MM.1S (cell line): ENCODE measurements at regions not wholly inside any gene's neighbourhood (a gene's known extent, or its start where the extent isn't known, plus 50 kb on each side); places are given as distances from the start of the nearest gene placed in this dataset.
"Not testable (repeated sequence)": the region's sequence is repeated elsewhere in the genome, so short reads cannot be mapped to it uniquely, and the experiment has no call there.

Experiments
- DNase-seq: peaks from one replicate; pipeline ENCODE4 v3.0.0-alpha.2; 2015
- H2AFZ ChIP-seq: fragments of 300-600 bp; sonication (generic); 2 replicates; pipeline ENCODE4 v1.6.0; 2016; ENCODE audit warnings: antibody characterized with exemption, low read length
- H3F3A ChIP-seq: fragments of 300-600 bp; sonication (generic); 2 replicates; pipeline ENCODE4 v1.6.1; 2016; ENCODE audit warnings: mild to moderate bottlenecking, antibody characterized with exemption, low read length, moderate library complexity, mixed read lengths; ENCODE audit not compliant: insufficient read depth
- H3K27ac ChIP-seq: fragments of 300-600 bp; sonication (generic); 2 replicates; pipeline ENCODE4 v1.5.1; 2016; ENCODE audit warnings: mild to moderate bottlenecking, low read length
- H3K27me3 ChIP-seq: fragments of 300-600 bp; sonication (generic); replicated peaks from 2 replicates; pipeline ENCODE4 v1.6.0; 2016; ENCODE audit warnings: low read length; ENCODE audit not compliant: insufficient read depth
- H3K36me3 ChIP-seq: fragments of 300-600 bp; sonication (generic); replicated peaks from 2 replicates; pipeline ENCODE4 v1.6.1; 2016; ENCODE audit warnings: mild to moderate bottlenecking, low read length, mixed read lengths; ENCODE audit not compliant: insufficient read depth
- H3K4me1 ChIP-seq: fragments of 300-600 bp; sonication (generic); 2 replicates; pipeline ENCODE4 v1.6.1; 2016; ENCODE audit warnings: low read length, mixed read lengths
- H3K4me2 ChIP-seq: fragments of 300-600 bp; sonication (generic); 2 replicates; pipeline ENCODE4 v1.6.0; 2016; ENCODE audit warnings: low read depth, low read length
- H3K4me3 ChIP-seq: fragments of 300-600 bp; sonication (generic); 2 replicates; pipeline ENCODE4 v1.5.1; 2016; ENCODE audit warnings: low read length, mixed read lengths
- H3K79me2 ChIP-seq: fragments of 300-600 bp; sonication (generic); 2 replicates; pipeline ENCODE4 v1.6.1; 2016; ENCODE audit warnings: mixed run types, low read length, mixed read lengths
- H3K9ac ChIP-seq: fragments of 300-600 bp; sonication (generic); 2 replicates; pipeline ENCODE4 v1.6.1; 2016; ENCODE audit warnings: low read length, mixed read lengths
- H3K9me2 ChIP-seq: fragments of 300-600 bp; sonication (generic); replicated peaks from 2 replicates; pipeline ENCODE4 v1.6.1; 2016; ENCODE audit warnings: mild to moderate bottlenecking, low read length, mixed read lengths; ENCODE audit not compliant: insufficient read depth
- H3K9me3 ChIP-seq: fragments of 300-600 bp; sonication (generic); replicated peaks from 2 replicates; pipeline ENCODE4 v1.6.1; 2016; ENCODE audit warnings: mild to moderate bottlenecking, low read length, mixed read lengths; ENCODE audit not compliant: insufficient read depth
- H4K20me1 ChIP-seq: fragments of 300-600 bp; sonication (generic); 2 replicates; pipeline ENCODE4 v1.6.1; 2016; ENCODE audit warnings: mild to moderate bottlenecking, low read length, moderate library complexity, mixed read lengths; ENCODE audit not compliant: insufficient read depth
- EZH2 ChIP-seq: fragments of 300-600 bp; sonication (generic); optimal IDR thresholded peaks from 2 replicates; pipeline ENCODE3; 2017; ENCODE audit warnings: low read depth, mild to moderate bottlenecking, antibody characterized with exemption, low read length, mixed read lengths
- EZH2phosphoT487 ChIP-seq: fragments of 300-600 bp; sonication (generic); IDR thresholded peaks from 2 replicates; pipeline ENCODE4 v1.6.1; 2018; ENCODE audit warnings: antibody characterized with exemption, low read length
- TF ChIP-seq, protein P1 (sequence below): fragments of 300-600 bp; sonication (generic); IDR thresholded peaks from 2 replicates; pipeline ENCODE4 v1.5.1; 2016; ENCODE audit warnings: antibody characterized with exemption, low read length, mixed read lengths

DNA sequence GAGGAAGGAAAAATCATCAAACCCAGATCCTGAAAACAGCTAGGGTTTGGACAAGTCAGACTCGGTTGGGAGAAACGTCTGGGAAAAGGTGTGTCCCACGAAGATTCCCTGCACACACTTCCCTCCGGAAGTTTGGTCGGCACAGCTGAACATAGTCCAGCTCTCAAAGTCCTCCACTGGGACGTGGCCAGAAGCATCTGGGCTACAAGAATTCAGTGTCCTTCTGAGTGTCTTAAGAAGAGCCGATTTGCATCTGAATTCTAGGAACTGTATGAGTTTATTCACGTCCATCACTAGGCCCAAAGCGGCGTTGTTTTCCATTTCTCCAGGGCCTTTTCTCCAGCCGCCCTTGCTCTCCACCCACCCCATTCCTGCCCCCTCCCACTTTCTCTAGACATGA, 109.1 kb downstream of the C17orf67 start:
- Histone ChIP-seq H4K20me1 (no peaks in the 10 kb centered on the region), H3F3A (no peaks in the 10 kb centered on the region), H3K27ac (no peak overlapping the region), H3K4me1 (no peaks in the 10 kb centered on the region), H3K9me2 (no peaks in the 10 kb centered on the region), H3K4me2 (no peak overlapping the region), H3K27me3 (no peaks in the 10 kb centered on the region), H3K9ac (no peak overlapping the region), H3K9me3 (no peaks in the 10 kb centered on the region), H2AFZ (no peak overlapping the region), H3K4me3 (no peak overlapping the region), H3K79me2 (no peaks in the 10 kb centered on the region), H3K36me3 (no peaks in the 10 kb centered on the region)
- TF ChIP-seq EZH2, result no peak
- no peak for TF ChIP-seq EZH2phosphoT487
- TF ChIP-seq, protein P1, sequence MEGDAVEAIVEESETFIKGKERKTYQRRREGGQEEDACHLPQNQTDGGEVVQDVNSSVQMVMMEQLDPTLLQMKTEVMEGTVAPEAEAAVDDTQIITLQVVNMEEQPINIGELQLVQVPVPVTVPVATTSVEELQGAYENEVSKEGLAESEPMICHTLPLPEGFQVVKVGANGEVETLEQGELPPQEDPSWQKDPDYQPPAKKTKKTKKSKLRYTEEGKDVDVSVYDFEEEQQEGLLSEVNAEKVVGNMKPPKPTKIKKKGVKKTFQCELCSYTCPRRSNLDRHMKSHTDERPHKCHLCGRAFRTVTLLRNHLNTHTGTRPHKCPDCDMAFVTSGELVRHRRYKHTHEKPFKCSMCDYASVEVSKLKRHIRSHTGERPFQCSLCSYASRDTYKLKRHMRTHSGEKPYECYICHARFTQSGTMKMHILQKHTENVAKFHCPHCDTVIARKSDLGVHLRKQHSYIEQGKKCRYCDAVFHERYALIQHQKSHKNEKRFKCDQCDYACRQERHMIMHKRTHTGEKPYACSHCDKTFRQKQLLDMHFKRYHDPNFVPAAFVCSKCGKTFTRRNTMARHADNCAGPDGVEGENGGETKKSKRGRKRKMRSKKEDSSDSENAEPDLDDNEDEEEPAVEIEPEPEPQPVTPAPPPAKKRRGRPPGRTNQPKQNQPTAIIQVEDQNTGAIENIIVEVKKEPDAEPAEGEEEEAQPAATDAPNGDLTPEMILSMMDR, result no peak
- no peak for DNase-seq

DNA sequence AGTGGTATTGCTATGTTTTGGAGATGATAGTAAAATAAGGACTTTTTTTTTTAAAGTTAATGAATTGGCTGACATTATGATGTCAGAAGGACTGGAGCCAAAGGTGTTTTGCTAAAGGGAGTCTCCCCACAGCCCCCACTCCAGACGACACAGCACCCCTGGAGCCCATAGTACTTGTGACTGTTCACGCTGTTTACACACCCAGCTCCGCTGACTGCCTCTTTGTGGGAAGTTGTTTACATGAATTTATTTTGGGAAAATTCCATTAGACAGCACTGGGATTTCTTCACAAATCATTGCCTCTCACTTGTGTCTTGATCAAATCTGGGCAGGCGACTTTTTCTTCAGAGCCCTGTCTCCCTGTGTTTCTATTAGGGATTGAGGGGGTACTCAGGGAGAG, 108.6 kb downstream of the C17orf67 start:
- Histone ChIP-seq H4K20me1 (no peaks in the 10 kb centered on the region), H3K27me3 (no peaks in the 10 kb centered on the region), H3K9me3 (no peaks in the 10 kb centered on the region), H2AFZ (no peak overlapping the region), H3K36me3 (no peaks in the 10 kb centered on the region), H3K9me2 (no peaks in the 10 kb centered on the region), H3F3A (no peaks in the 10 kb centered on the region), H3K4me1 (no peaks in the 10 kb centered on the region), H3K79me2 (no peaks in the 10 kb centered on the region), H3K4me2 (no peak overlapping the region), H3K4me3 (no peak overlapping the region), H3K9ac (no peak overlapping the region), H3K27ac (no peak overlapping the region)
- TF ChIP-seq, protein P1, result no peak
- TF ChIP-seq EZH2 (no peak), EZH2phosphoT487 (no peak)
- no peak for DNase-seq

DNA sequence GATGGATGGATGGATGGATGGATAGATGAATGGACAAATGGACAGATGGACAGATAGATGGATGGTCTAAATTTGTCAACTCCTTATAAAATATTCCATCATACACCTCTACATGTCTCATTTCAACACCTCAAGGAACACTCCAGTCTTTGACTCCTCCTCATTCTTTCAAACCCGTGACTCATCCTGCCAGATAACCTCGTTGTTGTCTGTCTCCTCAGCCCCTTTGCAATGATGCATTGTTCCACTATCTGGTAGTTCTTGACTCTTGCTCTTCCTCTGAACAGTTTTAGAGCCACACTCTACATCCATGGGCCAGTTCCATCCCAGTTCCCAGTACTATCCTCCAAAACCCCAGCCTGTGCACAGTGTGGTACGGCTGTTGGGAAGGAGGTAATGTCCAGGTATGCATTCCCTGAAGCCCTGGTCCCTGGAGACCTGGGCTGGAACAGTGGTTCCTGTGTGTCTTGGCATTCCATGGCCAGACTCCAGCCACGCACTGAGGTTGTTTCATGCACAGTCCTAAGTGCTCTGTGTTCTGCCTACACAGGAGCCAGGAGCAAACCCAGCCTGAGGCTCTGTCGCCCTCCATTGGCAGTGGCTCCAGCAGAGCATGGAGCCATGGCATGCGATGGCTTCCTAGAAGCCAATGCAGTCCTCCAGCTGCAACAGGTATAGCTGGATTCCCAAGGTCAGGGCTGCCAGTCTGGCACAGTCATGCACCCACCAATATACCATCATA, 105.7 kb downstream of the C17orf67 start:
- Histone ChIP-seq H3K4me2 (no peak overlapping the region), H3K9ac (no peak overlapping the region), H3K9me3 (no peaks in the 10 kb centered on the region), H3K4me1 (no peaks in the 10 kb centered on the region), H4K20me1 (no peaks in the 10 kb centered on the region), H3K4me3 (no peak overlapping the region), H3K36me3 (no peaks in the 10 kb centered on the region), H3K9me2 (no peaks in the 10 kb centered on the region), H3K27me3 (no peaks in the 10 kb centered on the region), H3K27ac (no peak overlapping the region), H3F3A (no peaks in the 10 kb centered on the region), H3K79me2 (no peaks in the 10 kb centered on the region), H2AFZ (no peak overlapping the region)
- no peak for TF ChIP-seq EZH2phosphoT487
- TF ChIP-seq EZH2, result no peak
- TF ChIP-seq, protein P1, result no peak
- no peak for DNase-seq

DNA sequence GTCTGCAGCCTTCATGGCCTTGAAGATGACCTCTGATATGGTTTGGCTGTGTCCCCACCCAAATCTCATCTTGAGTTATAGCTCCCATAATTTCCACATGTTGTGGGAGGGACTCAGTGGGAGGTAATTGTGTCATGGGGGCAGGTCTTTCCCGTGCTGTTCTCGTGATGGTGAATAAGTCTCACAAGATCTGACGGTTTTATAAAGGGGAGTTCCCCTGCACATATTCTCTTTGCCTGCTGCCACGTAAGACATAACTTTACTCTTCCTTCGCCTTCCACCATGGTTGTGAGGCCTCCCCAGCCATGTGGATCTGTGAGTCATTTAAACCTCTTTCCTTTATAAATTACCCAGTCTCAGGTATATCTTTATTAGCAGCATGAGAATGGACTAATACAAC, 102.6 kb downstream of the C17orf67 start:
- H3K27me3 ChIP-seq, H3K27ac ChIP-seq, H3F3A ChIP-seq, H3K9ac ChIP-seq, H3K9me2 ChIP-seq, H3K4me2 ChIP-seq, H3K4me1 ChIP-seq, H4K20me1 ChIP-seq, H3K9me3 ChIP-seq, H3K4me3 ChIP-seq, H2AFZ ChIP-seq, H3K36me3 ChIP-seq, DNase-seq, H3K79me2 ChIP-seq: not testable (repeated sequence)
